Testis (tissue), 2 donors: ENCODE measurements at regions not wholly inside any gene's neighbourhood (a gene's known extent, or its start where the extent isn't known, plus 50 kb on each side); places are given as distances from the start of the nearest gene placed in this dataset.

ENCODE experiments used
- CTCF ChIP-seq, 3 experiments: fragments of 450-650 bp in 2 of 3; fragments of 200-600 bp in 1 of 3; sonication (generic) in 1 of 3; IDR thresholded peaks; one replicate each; pipeline ENCODE4 v1.5.1; 2016 to 2019; ENCODE audit warnings: antibody characterized with exemption in 3 of 3, mild to moderate bottlenecking in 2 of 3, moderate library complexity in 1 of 3
- POLR2A ChIP-seq: fragments of 450-650 bp; IDR thresholded peaks from one replicate; pipeline ENCODE4 v1.6.1; 2017; ENCODE audit warnings: antibody characterized with exemption, mild to moderate bottlenecking, moderate library complexity

GRCh38 chrX:93420090-93420489, 253.3 kb downstream of the NAP1L3 start:
- no peak for TF ChIP-seq CTCF (IDR thresholded peaks at IDR 0.05)
- TF ChIP-seq POLR2A, result no peak
